B cell (primary cell): ENCODE measurements at regions not wholly inside any gene's neighbourhood (a gene's known extent, or its start where the extent isn't known, plus 50 kb on each side); places are given as distances from the start of the nearest gene placed in this dataset.

Experiments
- CTCF ChIP-seq: fragments of 200-600 bp; IDR thresholded peaks from one replicate; pipeline ENCODE4 v1.8.0; 2022; ENCODE audit warnings: antibody characterized with exemption, mild to moderate bottlenecking
- EZH2 ChIP-seq: IDR thresholded peaks from 2 replicates; pipeline ENCODE4 v1.6.1; 2012; ENCODE audit warnings: borderline replicate concordance, low read depth, mild to moderate bottlenecking, moderate library complexity, low read length; ENCODE audit not compliant: insufficient read depth, poor library complexity, severe bottlenecking

GRCh38 chr12:46669720-46670119 lies 156.1 kb downstream of the SLC38A4 start:
- no peak for TF ChIP-seq CTCF
- no peak for TF ChIP-seq EZH2
